PC-3 (cell line): ENCODE measurements at regions not wholly inside any gene's neighbourhood (a gene's known extent, or its start where the extent isn't known, plus 50 kb on each side); places are given as distances from the start of the nearest gene placed in this dataset.

ENCODE experiments used
- CTCF ChIP-seq: fragments of 300-600 bp; sonication (generic); conservative IDR thresholded peaks from 2 replicates; pipeline ENCODE4 v1.5.1; 2017; ENCODE audit warnings: antibody characterized with exemption, low read depth, mild to moderate bottlenecking, low read length
- EZH2 ChIP-seq: fragments of 300-600 bp; sonication (generic); IDR thresholded peaks from one replicate; pipeline ENCODE4 v1.6.1; 2017; ENCODE audit warnings: antibody characterized with exemption, mild to moderate bottlenecking, low read length; ENCODE audit not compliant: unreplicated experiment
- EZH2phosphoT487 ChIP-seq: fragments of 300-600 bp; sonication (generic); IDR thresholded peaks from 2 replicates; pipeline ENCODE4 v1.6.1; 2018; ENCODE audit warnings: mild to moderate bottlenecking, antibody characterized with exemption, low read length, borderline replicate concordance

GRCh38 chr12:116502141-116502725, 56.9 kb upstream of the MAP1LC3B2 start:
- TF ChIP-seq CTCF (no peak), EZH2 (no peak), EZH2phosphoT487 (no peak)
